GM12878 (cell line): ENCODE measurements at regions not wholly inside any gene's neighbourhood (a gene's known extent, or its start where the extent isn't known, plus 50 kb on each side); places are given as distances from the start of the nearest gene placed in this dataset.

Source experiments
- ATAC-seq: fragments of 200-7000 bp; cut with Tn5 transposase; 3 replicates; pipeline ENCODE4 v1.9.1; 2020; ENCODE audit warnings: mild to moderate bottlenecking, moderate library complexity
- BruUV-seq: library from RNA; stranded (reverse); fragments of 400-500 nt; replicated peaks from 2 replicates; lab custom pipeline; 2021; lab: Mats Ljungman, UMichigan
- CTCF ChIA-PET: fragments of 300-600 bp; sonication (Branson Sonifier 250); formaldehyde crosslinking; extraction: SDS; loops from one replicate; lab custom pipeline; 2021; ENCODE audit warnings: inconsistent platforms; lab: Yijun Ruan, JAX
- POLR2A ChIA-PET: fragments of 350-600 bp; formaldehyde crosslinking; extraction: SDS; loops from one replicate; lab custom pipeline; 2021; ENCODE audit warnings: inconsistent platforms; lab: Charles Lee
- RAD21 ChIA-PET: fragments of 300-600 bp; sonication (Branson Sonifier 250); formaldehyde crosslinking; loops from one replicate; lab custom pipeline; 2023; ENCODE audit warnings: antibody characterized with exemption; ENCODE audit not compliant: unreplicated experiment; lab: Charles Lee
- SMC1A ChIA-PET: fragments of 300-600 bp; sonication (Branson Sonifier 250); formaldehyde crosslinking; loops from one replicate; lab custom pipeline; 2023; ENCODE audit not compliant: unreplicated experiment, uncharacterized antibody; lab: Charles Lee
- DNase-seq: peaks from one replicate; pipeline ENCODE4 v3.0.0-alpha.2; 2011; ENCODE audit warnings: low read depth, low spot score
- FAIRE-seq: peaks from 3 replicates; lab custom pipeline; 2011; peaks lifted over from hg19 to GRCh38; lab: Jason Lieb, UNC
- H2AFZ ChIP-seq: 2 replicates; pipeline ENCODE4 v1.6.0; 2011; ENCODE audit warnings: low read depth, low read length, control low read depth; ENCODE audit not compliant: control insufficient read depth
- H3K27ac ChIP-seq: 2 replicates; pipeline ENCODE4 v1.5.1; 2011; ENCODE audit warnings: control low read depth; ENCODE audit not compliant: control insufficient read depth, insufficient read depth
- H3K27me3 ChIP-seq, 2 experiments: replicated peaks in 1 of 2; 2 replicates each; pipeline versions ENCODE4 v1.6.0 to v1.6.1; 2011; ENCODE audit warnings: low read length in 1 of 2; ENCODE audit not compliant: control insufficient read depth in 2 of 2, insufficient read depth in 2 of 2
- H3K36me3 ChIP-seq, 2 experiments: 2 replicates each; pipeline ENCODE4 v1.5.1; 2011; ENCODE audit warnings: low read length in 1 of 2; ENCODE audit not compliant: control insufficient read depth in 2 of 2, insufficient read depth in 2 of 2
- H3K4me1 ChIP-seq: 2 replicates; pipeline ENCODE4 v1.6.1; 2011; ENCODE audit warnings: mild to moderate bottlenecking, low read length, moderate library complexity, mixed read lengths; ENCODE audit not compliant: control insufficient read depth, insufficient read depth
- H3K4me2 ChIP-seq: 2 replicates; pipeline ENCODE4 v1.6.0; 2011; ENCODE audit warnings: control low read depth; ENCODE audit not compliant: control insufficient read depth, insufficient read depth
- H3K4me3 ChIP-seq: fragments of 200-600 bp; sonication (generic); 2 replicates; pipeline ENCODE4 v1.5.1; 2016
- H3K79me2 ChIP-seq: 2 replicates; pipeline ENCODE4 v1.6.0; 2011; ENCODE audit warnings: low read length; ENCODE audit not compliant: control insufficient read depth, insufficient read depth
- H3K9ac ChIP-seq: 2 replicates; pipeline ENCODE4 v1.8.0; 2011; ENCODE audit warnings: low read length, control low read depth, mixed read lengths; ENCODE audit not compliant: control insufficient read depth, insufficient read depth
- H3K9me3 ChIP-seq: replicated peaks from 3 replicates; pipeline ENCODE4 v1.5.1; 2011; ENCODE audit warnings: mild to moderate bottlenecking, low read length; ENCODE audit not compliant: control insufficient read depth, insufficient read depth
- H4K20me1 ChIP-seq: 2 replicates; pipeline ENCODE4 v1.6.0; 2011; ENCODE audit not compliant: control insufficient read depth, insufficient read depth
- ATF3 ChIP-seq: IDR thresholded peaks from 2 replicates; pipeline ENCODE4 v1.6.1; 2011; ENCODE audit warnings: low read depth, mild to moderate bottlenecking, low read length, moderate library complexity, borderline replicate concordance; ENCODE audit errors: extremely low read depth
- BHLHE40 ChIP-seq, 2 experiments: fragments of 450-650 bp in 1 of 2; IDR thresholded peaks; 2 replicates each; pipeline ENCODE4 v1.6.1; 2011 to 2017; ENCODE audit warnings: low read depth in 2 of 2, borderline replicate concordance in 1 of 2, improper control_type of control experiment in 1 of 2, low read length in 1 of 2, mild to moderate bottlenecking in 1 of 2
- FOXK2 ChIP-seq: fragments of 450-650 bp; IDR thresholded peaks from 2 replicates; pipeline ENCODE4 v1.6.1; 2017; ENCODE audit warnings: mild to moderate bottlenecking, moderate library complexity
- MEF2B ChIP-seq: fragments of 450-650 bp; IDR thresholded peaks from 2 replicates; pipeline ENCODE4 v1.6.1; 2018; ENCODE audit warnings: mild to moderate bottlenecking, moderate library complexity; ENCODE audit not compliant: partially characterized antibody, poor library complexity, severe bottlenecking
- MTA2 ChIP-seq: fragments of 450-650 bp; IDR thresholded peaks from 2 replicates; pipeline ENCODE4 v1.6.1; 2016; ENCODE audit warnings: low read depth, mild to moderate bottlenecking, moderate library complexity
- PAX8 ChIP-seq: fragments of 450-650 bp; IDR thresholded peaks from 2 replicates; pipeline ENCODE4 v1.6.1; 2017; ENCODE audit warnings: mild to moderate bottlenecking, moderate library complexity
- PML ChIP-seq: IDR thresholded peaks from 2 replicates; pipeline ENCODE4 v1.6.1; 2012; ENCODE audit warnings: low read length, inconsistent platforms
- PRDM15 ChIP-seq: fragments of 450-650 bp; formaldehyde crosslinking; IDR thresholded peaks from 2 replicates; pipeline ENCODE4 v1.4.0; 2020; ENCODE audit warnings: mild to moderate bottlenecking, moderate library complexity
- USF2 ChIP-seq: IDR thresholded peaks from 2 replicates; pipeline ENCODE4 v1.6.1; 2011; ENCODE audit warnings: low read depth, low read length, improper control_type of control experiment, borderline replicate concordance
- ZZZ3 ChIP-seq: IDR thresholded peaks from 2 replicates; pipeline ENCODE4 v1.6.1; 2011; ENCODE audit warnings: low read depth; ENCODE audit not compliant: control insufficient read depth, insufficient read length
- WGBS: methylation state at CpG from one replicate; pipeline ENCODE4 v1.1.6; 2016; ENCODE audit warnings: low lambda C conversion rate; ENCODE audit not compliant: insufficient replicate concordance, insufficient coverage; ENCODE audit errors: missing lambda C conversion rate; 5-methylcytosine and 5-hydroxymethylcytosine counted together
- in situ Hi-C: fragments of 300-500 bp; cut with MboI; formaldehyde crosslinking; loops from 9 replicates; pipeline ENCODE4 v1.14.3; 2018; ENCODE audit warnings: mixed read lengths
- intact Hi-C: fragments of 100-400 bp; cut with micrococcal nuclease; formaldehyde crosslinking; loops from one replicate; pipeline ENCODE4 v1.14.2; 2022; ENCODE audit not compliant: unreplicated experiment

- no peak for TF ChIP-seq USF2
Observed at GRCh38 chr11:24408202-24408601, 88.7 kb upstream of the LUZP2 start (continued).

- no peaks in the 10 kb centered on the region for H3K27me3 ChIP-seq
- TF ChIP-seq PAX8 (no peak), ATF3 (no peak)
- TF ChIP-seq, all 136 proteins: peak for 0
- H3K79me2 ChIP-seq = no peaks in the 10 kb centered on the region
- H3K27ac ChIP-seq = no peak overlapping the region
- ChIA-PET POLR2A (no interaction called here), RAD21 (no interaction called here), CTCF (no interaction called here), SMC1A (interaction anchor here (0.6 to 0.7 kb wide), 2 partner anchors 210 to 453 kb away, joined by 3 read pairs; no protein-coding TSS in a partner anchor)
- intact Hi-C loops (no loop called here), in situ Hi-C loops (no loop called here)
- BruUV-seq = no TSS peak
- no peak overlapping the region for H2AFZ ChIP-seq
- no peak overlapping the region for H3K9ac ChIP-seq
- no peaks in the 10 kb centered on the region for H3K4me1 ChIP-seq
- H4K20me1 ChIP-seq = no peaks in the 10 kb centered on the region
- no peak overlapping the region for H3K4me3 ChIP-seq
- no peak for ATAC-seq
- 13% methylated on average over 3 of the region's 3 CpGs for WGBS
- H3K9me3 ChIP-seq = no peaks in the 10 kb centered on the region
- no peak for DNase-seq
- FAIRE-seq = no peak
- no peaks in the 10 kb centered on the region for H3K36me3 ChIP-seq
- no peak overlapping the region for H3K4me2 ChIP-seq
Observed at GRCh38 chr11:24411791-24412190, 85.1 kb upstream of the LUZP2 start.

GRCh38 chr11:24412722-24413121 is 84.1 kb upstream of the LUZP2 start:
- Histone ChIP-seq H3K27ac (no peak overlapping the region), H3K79me2 (no peaks in the 10 kb centered on the region), H3K36me3 (no peaks in the 10 kb centered on the region), H4K20me1 (no peaks in the 10 kb centered on the region), H3K27me3 (no peaks in the 10 kb centered on the region), H3K9me3 (no peaks in the 10 kb centered on the region), H2AFZ (no peak overlapping the region), H3K9ac (no peak overlapping the region), H3K4me3 (no peak overlapping the region), H3K4me2 (no peak overlapping the region), H3K4me1 (no peaks in the 10 kb centered on the region)
- no peak for ATAC-seq
- 4% methylated on average over 2 of the region's 2 CpGs for WGBS
- TF ChIP-seq FOXK2 = no peak
- no peak for TF ChIP-seq BHLHE40 (IDR thresholded peaks at IDR 0.05; ENCODE audit: borderline replicate concordance in 1 of 2, low read depth in 2 of 2, low read length in 1 of 2)
- TF ChIP-seq ZZZ3 = no peak
- no peak for TF ChIP-seq PML
- TF ChIP-seq PRDM15 = no peak
- TF ChIP-seq MEF2B = no peak
- TF ChIP-seq MTA2 = no peak
- DNase-seq = no peak
- CTCF ChIA-PET = no interaction called here
- RAD21 ChIA-PET = no interaction called here
- SMC1A ChIA-PET = interaction anchor here (0.7 kb wide), 1 partner anchor 454 kb away, joined by 3 read pairs; no protein-coding TSS in a partner anchor
- BruUV-seq = no TSS peak
- POLR2A ChIA-PET = no interaction called here
- in situ Hi-C loops (no loop called here), intact Hi-C loops (no loop called here)
- FAIRE-seq = no peak
